ENCODE measurements at regions not wholly inside any gene's neighbourhood (a gene's known extent, or its start where the extent isn't known, plus 50 kb on each side); places are given as distances from the start of the nearest gene placed in this dataset.

DNA sequence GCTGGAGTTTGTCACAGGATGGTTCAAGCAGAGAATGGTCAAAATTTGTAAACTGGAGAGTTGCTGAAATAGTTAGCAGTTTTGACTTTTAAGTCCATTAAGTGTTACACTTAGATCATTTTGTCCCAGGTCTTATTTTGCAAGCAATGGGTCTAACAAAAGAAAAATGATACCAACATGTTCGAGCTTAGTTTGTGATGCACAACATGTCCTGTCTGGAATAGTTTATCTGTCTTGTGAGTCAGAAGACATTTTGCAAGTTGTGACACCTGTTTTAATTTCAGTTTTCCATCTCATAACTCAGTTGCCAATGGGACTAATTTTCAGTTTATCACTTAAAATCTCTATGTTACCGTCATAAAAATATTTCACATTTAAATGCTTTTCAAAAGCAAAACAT lies 929.8 kb downstream of the CDH18 start:
- BruUV-seq (replicated peaks): no TSS peak
- Histone ChIP-seq H3K27me3 (ENCODE audit: control insufficient read depth in 1 of 2, insufficient read depth in 2 of 2, low read length in 2 of 2) (no peaks in the 10 kb centered on the region; a peak in 1 of 5 replicates), H3K27ac (ENCODE audit: extremely low read length, insufficient read depth, low read length) (no peak overlapping the region), H2AFZ (ENCODE audit: low read length) (no peak overlapping the region), H3K36me3 (replicated peaks in 1 of 2; ENCODE audit: control insufficient read depth in 1 of 2, insufficient read depth in 2 of 2, low read length in 2 of 2) (no peaks in the 10 kb centered on the region), H3K9ac (ENCODE audit: insufficient read depth, low read depth, low read length) (no peak overlapping the region), H4K20me1 (ENCODE audit: insufficient read depth, low read length) (no peaks in the 10 kb centered on the region), H3K79me2 (ENCODE audit: insufficient read depth, low read length) (no peaks in the 10 kb centered on the region), H3K4me1 (ENCODE audit: insufficient read depth, low read length) (no peaks in the 10 kb centered on the region), H3K4me3 (replicated peaks in 1 of 3; ENCODE audit: insufficient read depth in 1 of 3, low read depth in 2 of 3, low read length in 3 of 3) (no peak overlapping the region), H3K9me3 (ENCODE audit: low read length) (peaks cover 55% of the 10 kb centered on the region), H3K4me2 (ENCODE audit: low read depth, low read length) (no peak overlapping the region)
- ChIA-PET CTCF (ENCODE audit: low intra/inter-chr PET ratio, low total read pairs) (no interaction called here), POLR2A (no interaction called here)
- intact Hi-C loops (cut with micrococcal nuclease; ENCODE audit: unreplicated experiment): no loop called here
- 3% methylated on average over 2 of the region's 2 CpGs for WGBS (ENCODE audit: low lambda C conversion rate)
- ATAC-seq (no peak), DNase-seq (ENCODE audit: low spot score) (no peak), FAIRE-seq (no peak)
- in situ Hi-C loops (cut with HindIII; ENCODE audit: extremely low pct_ligation_motif_present, low pct_unique_long_range_greater_than_20kb): no loop called here
- TF ChIP-seq MIER2 (CRISPR knock-in tag; IDR thresholded peaks at IDR 0.05) (no peak), ZNF570 (CRISPR knock-in tag; IDR thresholded peaks at IDR 0.05; ENCODE audit: borderline replicate concordance) (no peak), PHB2 (IDR thresholded peaks at IDR 0.05; ENCODE audit: partially characterized antibody) (no peak), GTF2F1 (IDR thresholded peaks at IDR 0.05; ENCODE audit: low read length) (no peak), KDM6A (CRISPR knock-in tag; IDR thresholded peaks at IDR 0.05; ENCODE audit: low read depth) (no peak), ZFP91 (CRISPR knock-in tag; IDR thresholded peaks at IDR 0.05; ENCODE audit: borderline replicate concordance) (no peak), PAX8 (CRISPR knock-in tag; IDR thresholded peaks at IDR 0.05; ENCODE audit: borderline replicate concordance) (no peak), NFATC3 (CRISPR knock-in tag; IDR thresholded peaks at IDR 0.05) (no peak), ZNF496 (CRISPR knock-in tag; IDR thresholded peaks at IDR 0.05; ENCODE audit: insufficient replicate concordance) (no peak), ZNF766 (CRISPR knock-in tag; IDR thresholded peaks at IDR 0.05; ENCODE audit: borderline replicate concordance) (no peak), ZNF839 (CRISPR knock-in tag; IDR thresholded peaks at IDR 0.05; ENCODE audit: borderline replicate concordance) (no peak), HMGA1 (CRISPR knock-in tag; conservative IDR thresholded peaks at IDR 0.05) (no peak), SAP130 (CRISPR knock-in tag; IDR thresholded peaks at IDR 0.05; ENCODE audit: low read depth) (no peak), PAXIP1 (CRISPR knock-in tag; conservative IDR thresholded peaks at IDR 0.05) (no peak)
- TF ChIP-seq, protein P1, sequence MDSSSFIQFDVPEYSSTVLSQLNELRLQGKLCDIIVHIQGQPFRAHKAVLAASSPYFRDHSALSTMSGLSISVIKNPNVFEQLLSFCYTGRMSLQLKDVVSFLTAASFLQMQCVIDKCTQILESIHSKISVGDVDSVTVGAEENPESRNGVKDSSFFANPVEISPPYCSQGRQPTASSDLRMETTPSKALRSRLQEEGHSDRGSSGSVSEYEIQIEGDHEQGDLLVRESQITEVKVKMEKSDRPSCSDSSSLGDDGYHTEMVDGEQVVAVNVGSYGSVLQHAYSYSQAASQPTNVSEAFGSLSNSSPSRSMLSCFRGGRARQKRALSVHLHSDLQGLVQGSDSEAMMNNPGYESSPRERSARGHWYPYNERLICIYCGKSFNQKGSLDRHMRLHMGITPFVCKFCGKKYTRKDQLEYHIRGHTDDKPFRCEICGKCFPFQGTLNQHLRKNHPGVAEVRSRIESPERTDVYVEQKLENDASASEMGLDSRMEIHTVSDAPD (CRISPR knock-in tag; IDR thresholded peaks at IDR 0.05): no peak

Measured in HepG2 (cell line).